ENCODE measurements at regions not wholly inside any gene's neighbourhood (a gene's known extent, or its start where the extent isn't known, plus 50 kb on each side); places are given as distances from the start of the nearest gene placed in this dataset.
A peak's percentile ranks its signal among the peaks of the same experiment; 100 is the strongest.

- TF ChIP-seq CTCF (IDR thresholded peaks at IDR 0.05; ENCODE audit: low read depth, low read length), result no peak
- no peak overlapping the region for H3K4me3 ChIP-seq (ENCODE audit: low read depth, low read length)
Observed at GRCh38 chr4:24422644-24423043, 161.7 kb downstream of the DHX15 start.

- TF ChIP-seq CTCF (IDR thresholded peaks at IDR 0.05; ENCODE audit: low read depth, low read length), result peak; percentile 85
Observed at GRCh38 chr4:24419181-24420034, 164.9 kb downstream of the DHX15 start.

GRCh38 chr4:24417206-24417605, 167.1 kb downstream of the DHX15 start:
- H3K4me3 ChIP-seq (ENCODE audit: low read depth, low read length), result no peak overlapping the region
- no peak for TF ChIP-seq CTCF (IDR thresholded peaks at IDR 0.05; ENCODE audit: low read depth, low read length)

More at GRCh38 chr4:24419181-24420034, 164.9 kb downstream of the DHX15 start:
- no peak overlapping the region for H3K4me3 ChIP-seq (ENCODE audit: low read depth, low read length)

- TF ChIP-seq CTCF (IDR thresholded peaks at IDR 0.05; ENCODE audit: low read depth, low read length), result no peak
- H3K4me3 ChIP-seq (ENCODE audit: low read depth, low read length), result no peak overlapping the region
Observed at GRCh38 chr4:24416293-24416692, 168.1 kb downstream of the DHX15 start.

- no peak for TF ChIP-seq CTCF (IDR thresholded peaks at IDR 0.05; ENCODE audit: low read depth, low read length)
- no peak overlapping the region for H3K4me3 ChIP-seq (ENCODE audit: low read depth, low read length)
Observed at GRCh38 chr4:24413311-24413784, 171.0 kb downstream of the DHX15 start.

GRCh38 chr4:24411806-24412205, 172.5 kb downstream of the DHX15 start:
- H3K4me3 ChIP-seq (ENCODE audit: low read depth, low read length), result no peak overlapping the region
- TF ChIP-seq CTCF (IDR thresholded peaks at IDR 0.05; ENCODE audit: low read depth, low read length), result no peak

- no peak overlapping the region for H3K4me3 ChIP-seq (ENCODE audit: low read depth, low read length)
- no peak for TF ChIP-seq CTCF (IDR thresholded peaks at IDR 0.05; ENCODE audit: low read depth, low read length)
Observed at GRCh38 chr4:24411299-24411698, 173.1 kb downstream of the DHX15 start.
